BE2C (cell line): ENCODE measurements at regions not wholly inside any gene's neighbourhood (a gene's known extent, or its start where the extent isn't known, plus 50 kb on each side); places are given as distances from the start of the nearest gene placed in this dataset.

Experiments
- DNase-seq: peaks from one replicate; pipeline ENCODE4 v3.0.0-alpha.2; 2020
- H3K27me3 ChIP-seq: fragments of 250-450 bp; sonication (Bioruptor Pico); 2 replicates; pipeline ENCODE4 v1.5.1; 2020; ENCODE audit warnings: mild to moderate bottlenecking
- H3K36me3 ChIP-seq: fragments of 250-450 bp; sonication (Bioruptor Pico); 2 replicates; pipeline ENCODE4 v1.5.1; 2020; ENCODE audit warnings: mild to moderate bottlenecking
- H3K4me1 ChIP-seq: fragments of 250-450 bp; sonication (Bioruptor Pico); 2 replicates; pipeline ENCODE4 v1.5.1; 2020
- H3K4me3 ChIP-seq: 2 replicates; pipeline ENCODE4 v1.5.1; 2011; ENCODE audit warnings: low read depth, low read length
- H3K9me3 ChIP-seq: fragments of 250-450 bp; sonication (Bioruptor Pico); 2 replicates; pipeline ENCODE4 v1.5.1; 2020
- CTCF ChIP-seq: IDR thresholded peaks from 2 replicates; pipeline ENCODE4 v1.5.1; 2012; ENCODE audit warnings: mild to moderate bottlenecking, low read depth, low read length

GRCh38 chr6:10030942-10031537, 383.8 kb downstream of the TFAP2A start:
- no peak for DNase-seq
- H3K27me3 ChIP-seq: no peaks in the 10 kb centered on the region
- H3K36me3 ChIP-seq: no peaks in the 10 kb centered on the region
- no peaks in the 10 kb centered on the region for H3K4me1 ChIP-seq
- TF ChIP-seq CTCF: peak; percentile 54
- no peaks in the 10 kb centered on the region for H3K9me3 ChIP-seq
- no peak overlapping the region for H3K4me3 ChIP-seq

- Histone ChIP-seq H3K9me3 (no peaks in the 10 kb centered on the region), H3K27me3 (no peaks in the 10 kb centered on the region), H3K36me3 (no peaks in the 10 kb centered on the region), H3K4me1 (no peaks in the 10 kb centered on the region), H3K4me3 (no peak overlapping the region)
- TF ChIP-seq CTCF: no peak
- no peak for DNase-seq
These were observed 386.7 kb downstream of the TFAP2A start for GRCh38 chr6:10028222-10028621.

GRCh38 chr6:10019851-10020250, 395.0 kb downstream of the TFAP2A start:
- H3K27me3 ChIP-seq: no peaks in the 10 kb centered on the region
- no peak for TF ChIP-seq CTCF
- H3K9me3 ChIP-seq: no peaks in the 10 kb centered on the region
- no peak overlapping the region for H3K4me3 ChIP-seq
- no peaks in the 10 kb centered on the region for H3K4me1 ChIP-seq
- H3K36me3 ChIP-seq: no peaks in the 10 kb centered on the region
- no peak for DNase-seq

GRCh38 chr6:10014557-10014956, 400.3 kb downstream of the TFAP2A start:
- H3K36me3 ChIP-seq: no peaks in the 10 kb centered on the region
- no peak overlapping the region for H3K4me3 ChIP-seq
- no peaks in the 10 kb centered on the region for H3K4me1 ChIP-seq
- no peaks in the 10 kb centered on the region for H3K27me3 ChIP-seq
- no peak for DNase-seq
- no peaks in the 10 kb centered on the region; the same call in none of the 2 replicates for H3K9me3 ChIP-seq
- TF ChIP-seq CTCF: no peak

- Histone ChIP-seq H3K4me3 (no peak overlapping the region), H3K9me3 (no peaks in the 10 kb centered on the region), H3K4me1 (no peaks in the 10 kb centered on the region), H3K36me3 (no peaks in the 10 kb centered on the region), H3K27me3 (no peaks in the 10 kb centered on the region)
- no peak for TF ChIP-seq CTCF
- no peak for DNase-seq
These were observed 414.3 kb downstream of the TFAP2A start for GRCh38 chr6:10000551-10000950.

- Histone ChIP-seq H3K27me3 (no peaks in the 10 kb centered on the region), H3K4me1 (no peaks in the 10 kb centered on the region), H3K4me3 (no peak overlapping the region), H3K9me3 (no peaks in the 10 kb centered on the region), H3K36me3 (no peaks in the 10 kb centered on the region)
- DNase-seq: no peak
- TF ChIP-seq CTCF: no peak
These were observed 415.1 kb downstream of the TFAP2A start for GRCh38 chr6:9999796-10000195.
